ENCODE measurements at regions not wholly inside any gene's neighbourhood (a gene's known extent, or its start where the extent isn't known, plus 50 kb on each side); places are given as distances from the start of the nearest gene placed in this dataset.
"Not testable (repeated sequence)": the region's sequence is repeated elsewhere in the genome, so short reads cannot be mapped to it uniquely, and the experiment has no call there.

- Histone ChIP-seq H3K36me3 (ENCODE audit: control insufficient read depth, insufficient read depth, low read length, severe bottlenecking) (no peaks in the 10 kb centered on the region), H3K9ac (ENCODE audit: low read length) (no peak overlapping the region), H3K4me3 (ENCODE audit: low read length) (no peak overlapping the region), H3K27me3 (replicated peaks; ENCODE audit: control insufficient read depth, insufficient read depth, low read length) (peaks cover 5% of the 10 kb centered on the region), H3K9me3 (ENCODE audit: control insufficient read depth, low read length) (no peaks in the 10 kb centered on the region), H3K4me1 (ENCODE audit: control insufficient read depth, insufficient read depth, low read length) (no peaks in the 10 kb centered on the region)
- DNase-seq (ENCODE audit: low read depth) = peak; percentile 30
These were observed 69.3 kb upstream of the MED13 start for GRCh38 chr17:62134397-62134796.

GRCh38 chr17:62131271-62131670, 66.2 kb upstream of the MED13 start:
- H3K9ac ChIP-seq (ENCODE audit: low read length); H3K4me1 ChIP-seq (ENCODE audit: control insufficient read depth, insufficient read depth, low read length); H3K27me3 ChIP-seq (replicated peaks; ENCODE audit: control insufficient read depth, insufficient read depth, low read length); H3K36me3 ChIP-seq (ENCODE audit: control insufficient read depth, insufficient read depth, low read length, severe bottlenecking); DNase-seq (ENCODE audit: low read depth); H3K4me3 ChIP-seq (ENCODE audit: low read length); H3K9me3 ChIP-seq (ENCODE audit: control insufficient read depth, low read length): not testable (repeated sequence)

GRCh38 chr17:62130739-62131138, 65.7 kb upstream of the MED13 start:
- Histone ChIP-seq H3K27me3 (replicated peaks; ENCODE audit: control insufficient read depth, insufficient read depth, low read length) (peaks cover 8% of the 10 kb centered on the region), H3K36me3 (ENCODE audit: control insufficient read depth, insufficient read depth, low read length, severe bottlenecking) (no peaks in the 10 kb centered on the region), H3K4me1 (ENCODE audit: control insufficient read depth, insufficient read depth, low read length) (no peaks in the 10 kb centered on the region), H3K9ac (ENCODE audit: low read length) (no peak overlapping the region), H3K9me3 (ENCODE audit: control insufficient read depth, low read length) (no peaks in the 10 kb centered on the region), H3K4me3 (ENCODE audit: low read length) (no peak overlapping the region)
- DNase-seq (ENCODE audit: low read depth) = no peak

- H3K27me3 ChIP-seq (replicated peaks; ENCODE audit: control insufficient read depth, insufficient read depth, low read length) = peaks cover 17% of the 10 kb centered on the region
- no peak for DNase-seq (ENCODE audit: low read depth)
- no peaks in the 10 kb centered on the region for H3K4me1 ChIP-seq (ENCODE audit: control insufficient read depth, insufficient read depth, low read length)
These were observed 61.2 kb upstream of the MED13 start for GRCh38 chr17:62126292-62126691.

GRCh38 chr17:62125307-62125706, 60.2 kb upstream of the MED13 start:
- Histone ChIP-seq H3K4me3 (ENCODE audit: low read length) (no peak overlapping the region), H3K9me3 (ENCODE audit: control insufficient read depth, low read length) (no peaks in the 10 kb centered on the region), H3K9ac (ENCODE audit: low read length) (no peak overlapping the region), H3K36me3 (ENCODE audit: control insufficient read depth, insufficient read depth, low read length, severe bottlenecking) (no peaks in the 10 kb centered on the region), H3K4me1 (ENCODE audit: control insufficient read depth, insufficient read depth, low read length) (no peaks in the 10 kb centered on the region), H3K27me3 (replicated peaks; ENCODE audit: control insufficient read depth, insufficient read depth, low read length) (peaks cover 21% of the 10 kb centered on the region)
- DNase-seq (ENCODE audit: low read depth) = no peak

More at GRCh38 chr17:62126292-62126691, 61.2 kb upstream of the MED13 start:
- Histone ChIP-seq H3K4me3 (ENCODE audit: low read length) (no peak overlapping the region), H3K36me3 (ENCODE audit: control insufficient read depth, insufficient read depth, low read length, severe bottlenecking) (no peaks in the 10 kb centered on the region), H3K9me3 (ENCODE audit: control insufficient read depth, low read length) (no peaks in the 10 kb centered on the region), H3K9ac (ENCODE audit: low read length) (no peak overlapping the region)

GRCh38 chr17:62121025-62121730, 56.1 kb upstream of the MED13 start:
- Histone ChIP-seq H3K4me3 (ENCODE audit: low read length) (no peak overlapping the region), H3K9me3 (ENCODE audit: control insufficient read depth, low read length) (no peaks in the 10 kb centered on the region), H3K27me3 (replicated peaks; ENCODE audit: control insufficient read depth, insufficient read depth, low read length) (peaks cover 17% of the 10 kb centered on the region), H3K9ac (ENCODE audit: low read length) (no peak overlapping the region), H3K4me1 (ENCODE audit: control insufficient read depth, insufficient read depth, low read length) (no peaks in the 10 kb centered on the region), H3K36me3 (ENCODE audit: control insufficient read depth, insufficient read depth, low read length, severe bottlenecking) (no peaks in the 10 kb centered on the region)
- DNase-seq (ENCODE audit: low read depth) = no peak

GRCh38 chr17:62119373-62119772, 54.3 kb upstream of the MED13 start:
- Histone ChIP-seq H3K4me3 (ENCODE audit: low read length) (no peak overlapping the region), H3K9me3 (ENCODE audit: control insufficient read depth, low read length) (no peaks in the 10 kb centered on the region), H3K27me3 (replicated peaks; ENCODE audit: control insufficient read depth, insufficient read depth, low read length) (peaks cover 13% of the 10 kb centered on the region), H3K36me3 (ENCODE audit: control insufficient read depth, insufficient read depth, low read length, severe bottlenecking) (no peaks in the 10 kb centered on the region), H3K9ac (ENCODE audit: low read length) (no peak overlapping the region), H3K4me1 (ENCODE audit: control insufficient read depth, insufficient read depth, low read length) (no peaks in the 10 kb centered on the region)
- no peak for DNase-seq (ENCODE audit: low read depth)

Data from adipocyte (in vitro differentiated cells).